Left lung (tissue), 4 donors: ENCODE measurements at regions not wholly inside any gene's neighbourhood (a gene's known extent, or its start where the extent isn't known, plus 50 kb on each side); places are given as distances from the start of the nearest gene placed in this dataset.

ENCODE experiments used
- ATAC-seq: fragments of 200-7000 bp; cut with Tn5 transposase; one replicate; pipeline ENCODE4 v1.9.1; 2020; ENCODE audit warnings: moderate library complexity
- DNase-seq, 4 donors: peaks; one replicate each; pipeline ENCODE4 v3.0.0-alpha.2; 2013 to 2020
- H3K27ac ChIP-seq, 2 donors: fragments of 200-600 bp; sonication (generic) in 1 of 2; one replicate each; pipeline versions ENCODE4 v1.5.0 to v1.8.0; 2020 to 2021
- H3K27me3 ChIP-seq, 2 donors: fragments of 200-600 bp; sonication (generic) in 1 of 2; one replicate each; pipeline versions ENCODE4 v1.5.0 to v1.8.0; 2020 to 2021
- H3K36me3 ChIP-seq, 2 donors: fragments of 200-600 bp; sonication (generic) in 1 of 2; one replicate each; pipeline versions ENCODE4 v1.5.0 to v1.8.0; 2020 to 2021
- H3K4me1 ChIP-seq, 2 donors: fragments of 200-600 bp; one replicate each; pipeline ENCODE4 v1.8.0; 2021
- H3K4me3 ChIP-seq, 2 donors: fragments of 200-600 bp; sonication (generic) in 1 of 2; one replicate each; pipeline versions ENCODE4 v1.5.0 to v1.8.0; 2020 to 2021; ENCODE audit warnings: mild to moderate bottlenecking in 1 of 2
- H3K9me3 ChIP-seq, 2 donors: fragments of 200-600 bp; sonication (generic) in 1 of 2; one replicate each; pipeline versions ENCODE4 v1.5.0 to v1.8.0; 2020 to 2021
- CTCF ChIP-seq, 2 donors: fragments of 200-600 bp; sonication (generic) in 1 of 2; IDR thresholded peaks; one replicate each; pipeline versions ENCODE4 v1.5.0 to v1.8.0; 2021; ENCODE audit warnings: antibody characterized with exemption in 2 of 2
- intact Hi-C, 2 donors: fragments of 100-400 bp; cut with DNase I; formaldehyde crosslinking; loops; one replicate each; pipeline versions ENCODE4 v1.11.2 to v1.14.2; 2022
- donor health status: DM: no; HTN: yes; CAD: no.
- donor health status: DM: no; HTN: no; CAD: no.

- H3K36me3 ChIP-seq, result no peaks in the 10 kb centered on the region
- H3K4me1 ChIP-seq, result peaks cover 7 to 29% of the 10 kb centered on the region in 2 donors
- DNase-seq, result no peak
- peak overlapping the region in 1 of 2 donors; percentile 53 for H3K27ac ChIP-seq
- H3K9me3 ChIP-seq, result no peaks in the 10 kb centered on the region
- no peak for TF ChIP-seq CTCF (IDR thresholded peaks at IDR 0.05)
- H3K4me3 ChIP-seq, result no peak overlapping the region
- no peak for ATAC-seq
- H3K27me3 ChIP-seq, result no peaks in the 10 kb centered on the region
- intact Hi-C loops, result no loop called here
Observed at GRCh38 chr12:27180906-27181505, 63.1 kb upstream of the STK38L start.

- TF ChIP-seq CTCF (IDR thresholded peaks at IDR 0.05), result no peak
- DNase-seq (no peak), ATAC-seq (no peak)
- Histone ChIP-seq H3K4me3 (no peak overlapping the region), H3K27ac (no peak overlapping the region), H3K9me3 (no peaks in the 10 kb centered on the region), H3K36me3 (no peaks in the 10 kb centered on the region), H3K27me3 (no peaks in the 10 kb centered on the region), H3K4me1 (peaks cover 7 to 17% of the 10 kb centered on the region in 2 donors)
- intact Hi-C loops, result no loop called here
Observed at GRCh38 chr12:27183342-27183741, 60.7 kb upstream of the STK38L start.

GRCh38 chr12:27185234-27186021 lies 58.7 kb upstream of the STK38L start:
- no peaks in the 10 kb centered on the region for H3K36me3 ChIP-seq
- H3K4me3 ChIP-seq, result no peak overlapping the region
- DNase-seq (no peak), ATAC-seq (peak; percentile 29)
- no peaks in the 10 kb centered on the region for H3K9me3 ChIP-seq
- H3K4me1 ChIP-seq, result peaks cover 0 to under 1% of the 10 kb centered on the region in 2 donors
- intact Hi-C loops, result no loop called here
- no peak for TF ChIP-seq CTCF (IDR thresholded peaks at IDR 0.05)
- H3K27ac ChIP-seq, result peak overlapping the region in 1 of 2 donors; percentile 16
- H3K27me3 ChIP-seq, result no peaks in the 10 kb centered on the region

- H3K27me3 ChIP-seq, result no peaks in the 10 kb centered on the region
- H3K27ac ChIP-seq, result peak overlapping the region in 1 of 2 donors; percentile 16
- no peak for TF ChIP-seq CTCF (IDR thresholded peaks at IDR 0.05)
- ATAC-seq (peak; percentile 37), DNase-seq (no peak)
- H3K9me3 ChIP-seq, result no peaks in the 10 kb centered on the region
- H3K4me1 ChIP-seq, result no peaks in the 10 kb centered on the region
- no peaks in the 10 kb centered on the region for H3K36me3 ChIP-seq
- intact Hi-C loops, result no loop called here
- no peak overlapping the region for H3K4me3 ChIP-seq
Observed at GRCh38 chr12:27186022-27186839, 57.9 kb upstream of the STK38L start.

GRCh38 chr12:27187697-27188096 lies 56.4 kb upstream of the STK38L start:
- intact Hi-C loops, result no loop called here
- no peak for DNase-seq
- no peak for TF ChIP-seq CTCF (IDR thresholded peaks at IDR 0.05)
- Histone ChIP-seq H3K4me3 (no peak overlapping the region), H3K36me3 (no peaks in the 10 kb centered on the region), H3K9me3 (no peaks in the 10 kb centered on the region), H3K27me3 (no peaks in the 10 kb centered on the region), H3K4me1 (no peaks in the 10 kb centered on the region), H3K27ac (no peak overlapping the region)
- no peak for ATAC-seq
